GM20000 (cell line): ENCODE measurements at regions not wholly inside any gene's neighbourhood (a gene's known extent, or its start where the extent isn't known, plus 50 kb on each side); places are given as distances from the start of the nearest gene placed in this dataset.
"Not testable (repeated sequence)": the region's sequence is repeated elsewhere in the genome, so short reads cannot be mapped to it uniquely, and the experiment has no call there.

Experiments used
- DNase-seq: peaks from one replicate; pipeline ENCODE4 v3.0.0; 2012; ENCODE audit warnings: low spot score
- CTCF ChIP-seq: IDR thresholded peaks from 2 replicates; pipeline ENCODE4 v1.5.1; 2012; ENCODE audit warnings: mild to moderate bottlenecking, control low read depth; ENCODE audit errors: extremely low read depth, missing control alignments

DNA sequence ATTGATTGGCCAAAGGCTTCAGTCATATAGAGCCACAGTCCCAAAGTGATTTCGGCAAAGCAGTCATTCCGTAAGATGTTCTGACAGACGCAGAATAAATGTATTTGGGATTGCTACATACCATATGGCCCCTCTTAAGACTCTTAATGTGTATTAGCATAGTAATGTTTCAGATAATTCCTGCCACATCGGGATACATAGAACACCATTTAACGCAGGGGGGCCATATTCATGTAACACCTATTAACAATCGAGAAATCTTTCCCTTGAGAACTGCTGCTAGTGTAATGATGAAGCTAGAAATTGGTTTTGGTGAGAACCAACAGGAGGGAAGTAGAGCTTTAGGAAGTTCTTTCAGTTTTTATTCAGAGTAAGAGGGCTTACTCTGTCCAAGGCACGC is 390.9 kb upstream of the SASH1 start:
- no peak for DNase-seq
- no peak for TF ChIP-seq CTCF

DNA sequence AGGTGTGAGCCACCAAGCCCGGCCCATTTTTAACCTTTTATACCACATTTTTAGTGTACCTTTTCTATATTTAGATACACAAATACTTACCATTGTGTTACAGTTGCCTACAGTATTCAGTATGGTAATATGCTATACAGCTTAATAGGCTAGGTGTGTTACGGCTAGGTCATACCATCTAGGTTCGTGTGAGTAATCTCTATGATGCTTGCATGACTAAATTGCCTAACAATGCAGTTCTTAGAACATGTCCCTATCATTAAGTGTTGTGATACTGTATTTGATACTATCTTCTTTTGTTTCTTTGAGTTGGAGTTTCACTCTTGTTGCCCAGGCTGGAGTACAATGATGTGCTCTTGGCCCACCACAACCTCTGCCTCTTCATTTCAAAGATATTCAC is 387.7 kb upstream of the SASH1 start:
- no peak for DNase-seq
- no peak for TF ChIP-seq CTCF

DNA sequence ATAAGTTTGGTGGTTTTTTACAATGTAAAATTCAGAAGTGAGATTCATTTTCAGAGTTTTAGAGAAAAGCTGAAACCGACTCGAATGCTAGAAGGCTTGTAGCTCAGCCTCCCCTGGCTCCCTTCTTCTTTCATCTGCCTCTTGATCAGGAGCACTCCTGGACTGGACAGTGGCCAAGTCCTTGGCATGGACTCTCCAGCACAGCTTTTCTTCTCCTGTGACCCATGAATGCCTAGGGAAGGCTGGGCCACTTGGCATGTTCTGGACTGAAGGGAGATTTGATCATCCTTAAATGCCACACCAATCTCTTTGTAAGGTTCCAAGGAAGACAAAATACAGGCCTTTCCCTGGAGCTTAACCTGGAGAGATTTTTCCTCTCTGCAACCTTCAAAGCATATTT is 384.0 kb upstream of the SASH1 start:
- TF ChIP-seq CTCF = no peak

DNA sequence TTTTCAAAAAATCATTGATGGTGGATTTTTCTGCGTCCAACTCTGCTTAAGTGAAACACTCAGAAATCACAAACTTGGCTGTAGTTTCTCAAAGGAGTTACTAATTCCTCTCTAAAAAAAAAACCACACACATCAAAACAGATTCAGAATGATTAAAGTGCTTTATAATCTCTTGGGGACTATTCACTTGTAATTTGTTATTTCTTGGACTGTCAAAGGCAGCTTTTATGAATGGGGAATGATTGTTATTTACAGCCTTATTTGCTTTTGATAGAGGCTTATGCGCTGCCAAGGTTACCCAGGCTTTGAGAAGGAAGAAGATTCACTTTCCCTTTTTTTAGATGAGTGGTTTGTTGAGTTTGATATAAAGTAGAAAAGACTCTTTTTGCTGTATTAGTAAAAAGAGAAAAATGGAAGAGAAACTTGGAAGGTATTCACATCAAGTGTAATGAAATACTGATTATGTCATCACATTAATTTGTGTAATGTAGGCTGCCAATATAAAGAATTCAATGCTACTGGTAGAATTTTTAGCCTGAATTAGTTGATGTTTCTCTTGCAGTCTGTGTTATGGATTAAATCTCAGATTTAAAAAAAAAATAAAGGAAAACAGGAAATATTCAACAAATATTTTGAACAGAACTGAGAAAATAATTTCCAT is 381.0 kb upstream of the SASH1 start:
- no peak for TF ChIP-seq CTCF
- no peak for DNase-seq

More for the DNA sequence above, 384.0 kb upstream of the SASH1 start:
- no peak for DNase-seq

- DNase-seq = not testable (repeated sequence)
Observed at GRCh38 chr6:147965448-147965847, 377.2 kb upstream of the SASH1 start.

- TF ChIP-seq CTCF = no peak
- DNase-seq = no peak
Observed at GRCh38 chr6:147970970-147971369, 371.7 kb upstream of the SASH1 start.

DNA sequence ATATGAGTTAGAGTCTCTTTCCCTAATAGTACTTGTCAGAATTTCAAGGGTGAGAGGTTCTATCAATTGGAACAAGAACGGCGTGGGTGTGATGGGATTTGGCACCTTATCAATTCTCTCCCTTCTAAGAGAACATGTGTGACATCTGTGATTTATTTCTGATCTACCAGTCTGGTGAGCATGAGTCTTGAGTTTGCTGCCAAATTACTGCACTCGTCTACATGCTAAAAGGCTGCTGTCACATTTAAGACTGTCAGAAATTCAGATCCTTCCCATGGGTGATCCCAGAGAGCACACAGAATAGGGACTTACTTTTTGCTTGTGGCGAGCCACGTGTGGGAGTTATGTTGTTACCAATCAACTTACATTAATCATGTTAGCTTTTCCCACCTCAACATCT is 370.2 kb upstream of the SASH1 start:
- TF ChIP-seq CTCF = no peak
- no peak for DNase-seq

DNA sequence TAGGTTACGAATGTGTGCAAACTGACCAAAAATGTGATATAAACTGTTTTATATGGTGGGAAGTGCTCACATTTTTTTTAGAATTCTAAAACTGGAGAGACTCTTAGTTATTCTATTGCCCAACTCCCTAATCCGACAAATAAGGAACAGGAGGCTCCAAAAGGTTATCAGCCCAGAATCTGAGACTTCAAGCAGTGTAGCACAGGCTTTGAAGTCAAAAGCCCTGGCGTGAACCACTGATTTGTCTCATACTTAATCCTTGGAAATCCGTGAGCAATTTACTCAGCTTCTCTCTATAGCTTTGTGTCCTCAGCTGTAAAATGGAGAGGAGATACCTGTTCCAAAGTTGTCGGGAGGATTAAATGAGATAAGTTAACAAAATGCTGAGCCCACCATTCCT is 368.8 kb upstream of the SASH1 start:
- no peak for TF ChIP-seq CTCF
- no peak for DNase-seq
